GM23338 (cell line): ENCODE measurements at regions not wholly inside any gene's neighbourhood (a gene's known extent, or its start where the extent isn't known, plus 50 kb on each side); places are given as distances from the start of the nearest gene placed in this dataset.
A peak's percentile ranks its signal among the peaks of the same experiment; 100 is the strongest.

Experiments
- ATAC-seq: fragments of 200-7000 bp; cut with Tn5 transposase; 3 replicates; pipeline ENCODE4 v1.9.1; 2020
- DNase-seq: peaks from one replicate; pipeline ENCODE4 v3.0.0-alpha.2; 2015; ENCODE audit warnings: low spot score
- H2AFZ ChIP-seq: fragments of 200-600 bp; sonication (generic); 2 replicates; pipeline ENCODE4 v1.8.0; 2016; ENCODE audit warnings: antibody characterized with exemption, mild to moderate bottlenecking, moderate library complexity
- H3F3A ChIP-seq: fragments of 200-600 bp; sonication (generic); replicated peaks from 2 replicates; pipeline ENCODE4 v1.8.0; 2017; ENCODE audit warnings: antibody characterized with exemption, mixed run types, low read depth
- H3K27ac ChIP-seq: fragments of 200-600 bp; sonication (generic); 2 replicates; pipeline ENCODE4 v1.6.1; 2016; ENCODE audit warnings: low read depth
- H3K27me3 ChIP-seq: fragments of 200-600 bp; sonication (generic); 2 replicates; pipeline ENCODE4 v1.8.0; 2016; ENCODE audit warnings: mild to moderate bottlenecking, mixed run types, moderate library complexity; ENCODE audit not compliant: insufficient read depth
- H3K36me3 ChIP-seq: fragments of 200-600 bp; sonication (generic); 2 replicates; pipeline ENCODE4 v1.8.0; 2016; ENCODE audit warnings: mild to moderate bottlenecking; ENCODE audit not compliant: insufficient read depth
- H3K4me1 ChIP-seq: fragments of 200-600 bp; sonication (generic); 2 replicates; pipeline ENCODE4 v1.8.0; 2016; ENCODE audit warnings: mild to moderate bottlenecking, moderate library complexity; ENCODE audit not compliant: insufficient read depth
- H3K4me2 ChIP-seq: fragments of 200-600 bp; sonication (generic); 2 replicates; pipeline ENCODE4 v1.7.1; 2017; ENCODE audit warnings: mixed run types
- H3K4me3 ChIP-seq: fragments of 200-600 bp; sonication (generic); 2 replicates; pipeline ENCODE4 v1.6.1; 2016; ENCODE audit warnings: mixed run types
- H3K79me2 ChIP-seq: fragments of 200-600 bp; sonication (generic); replicated peaks from 2 replicates; pipeline ENCODE4 v1.8.0; 2017; ENCODE audit warnings: mild to moderate bottlenecking; ENCODE audit not compliant: insufficient read depth
- H3K9me2 ChIP-seq: fragments of 200-600 bp; sonication (generic); 2 replicates; pipeline ENCODE4 v1.8.0; 2017; ENCODE audit not compliant: insufficient read depth
- H4K20me1 ChIP-seq: fragments of 200-600 bp; sonication (generic); replicated peaks from 2 replicates; pipeline ENCODE4 v1.8.0; 2017; ENCODE audit warnings: mild to moderate bottlenecking; ENCODE audit not compliant: insufficient read depth
- H3K27ac Mint-ChIP-seq: 2 replicates; pipeline ENCODE4 v1.8.0; 2020; ENCODE audit warnings: inconsistent platforms, mild to moderate bottlenecking, moderate library complexity, mixed read lengths
- H3K27me3 Mint-ChIP-seq: 3 replicates; pipeline ENCODE4 v1.8.0; 2022; ENCODE audit warnings: low read depth, mild to moderate bottlenecking, moderate library complexity, mixed read lengths, inconsistent platforms; ENCODE audit not compliant: insufficient read depth, poor library complexity
- H3K36me3 Mint-ChIP-seq: 3 replicates; pipeline ENCODE4 v1.8.0; 2021; ENCODE audit warnings: low read depth, mild to moderate bottlenecking, inconsistent platforms, moderate library complexity, mixed read lengths
- H3K4me1 Mint-ChIP-seq: 3 replicates; pipeline ENCODE4 v1.8.0; 2020; ENCODE audit warnings: mild to moderate bottlenecking, inconsistent platforms, mixed read lengths
- H3K4me3 Mint-ChIP-seq: 3 replicates; pipeline ENCODE4 v1.8.0; 2021; ENCODE audit warnings: moderate library complexity, mild to moderate bottlenecking, inconsistent platforms, mixed read lengths
- H3K9me3 Mint-ChIP-seq: 3 replicates; pipeline ENCODE4 v1.8.0; 2020; ENCODE audit warnings: moderate library complexity, mild to moderate bottlenecking, inconsistent platforms, mixed read lengths
- CREB1 ChIP-seq: fragments of 250-450 bp; sonication (Bioruptor Pico); IDR thresholded peaks from 2 replicates; pipeline ENCODE4 v1.5.0; 2020; ENCODE audit warnings: low read depth, mild to moderate bottlenecking, moderate library complexity
- ZNF114 ChIP-seq: fragments of 250-450 bp; sonication (Bioruptor Pico); IDR thresholded peaks from 2 replicates; pipeline ENCODE4 v1.5.0; 2020; ENCODE audit warnings: mild to moderate bottlenecking, moderate library complexity
- TF ChIP-seq, protein P1 (sequence below), 2 experiments: fragments of 200-600 bp in 1 of 2; sonication (generic) in 1 of 2; conservative IDR thresholded peaks; 2 replicates each; pipeline versions ENCODE4 v1.5.1 to v1.6.1; 2016 to 2017; ENCODE audit warnings: antibody characterized with exemption in 2 of 2, low read depth in 2 of 2, mild to moderate bottlenecking in 2 of 2, moderate library complexity in 1 of 2
- TF ChIP-seq, protein P2 (sequence below): fragments of 250-450 bp; sonication (Bioruptor Pico); IDR thresholded peaks from 2 replicates; pipeline ENCODE4 v1.5.0; 2020; ENCODE audit warnings: mild to moderate bottlenecking, moderate library complexity

DNA sequence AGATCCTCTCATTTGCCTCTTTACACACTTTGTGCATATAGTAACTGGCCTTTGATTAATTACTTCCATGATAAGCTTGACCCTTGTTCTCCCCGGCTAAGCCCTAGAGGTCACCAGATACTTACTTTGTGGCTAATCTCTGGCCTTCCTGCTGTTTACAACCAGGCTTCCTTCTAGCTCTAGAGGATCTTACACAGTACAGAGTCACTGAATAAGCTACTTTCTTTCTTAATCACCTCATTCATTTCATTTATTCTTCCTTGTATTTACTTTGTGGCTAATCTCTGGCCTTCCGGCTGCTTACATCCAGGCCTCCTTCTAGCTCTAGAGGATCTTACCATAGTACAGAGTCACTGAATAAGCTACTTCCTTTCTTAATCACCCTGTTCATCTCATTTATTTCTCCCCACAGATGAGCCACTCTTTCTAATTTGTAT is 144.3 kb upstream of the C1orf21 start:
- Histone ChIP-seq H3K4me1 (no peaks in the 10 kb centered on the region), H3K27ac (no peak overlapping the region), H3K36me3 (no peaks in the 10 kb centered on the region), H3K4me3 (no peak overlapping the region), H3K4me2 (no peak overlapping the region), H3K27me3 (no peaks in the 10 kb centered on the region), H3K9me2 (peaks cover 4% of the 10 kb centered on the region; the same call in 1 of the 2 replicates), H2AFZ (no peak overlapping the region; the same call in 1 of the 2 replicates), H3K79me2 (no peaks in the 10 kb centered on the region), H3F3A (no peaks in the 10 kb centered on the region), H4K20me1 (no peaks in the 10 kb centered on the region)
- Mint-ChIP-seq H3K9me3 (no peaks in the 10 kb centered on the region), H3K36me3 (no peaks in the 10 kb centered on the region), H3K4me1 (no peaks in the 10 kb centered on the region), H3K27ac (no peak overlapping the region), H3K27me3 (no peaks in the 10 kb centered on the region), H3K4me3 (no peak overlapping the region)
- peak; percentile 90 for ATAC-seq
- DNase-seq: peak; percentile 50
- TF ChIP-seq, protein P1, sequence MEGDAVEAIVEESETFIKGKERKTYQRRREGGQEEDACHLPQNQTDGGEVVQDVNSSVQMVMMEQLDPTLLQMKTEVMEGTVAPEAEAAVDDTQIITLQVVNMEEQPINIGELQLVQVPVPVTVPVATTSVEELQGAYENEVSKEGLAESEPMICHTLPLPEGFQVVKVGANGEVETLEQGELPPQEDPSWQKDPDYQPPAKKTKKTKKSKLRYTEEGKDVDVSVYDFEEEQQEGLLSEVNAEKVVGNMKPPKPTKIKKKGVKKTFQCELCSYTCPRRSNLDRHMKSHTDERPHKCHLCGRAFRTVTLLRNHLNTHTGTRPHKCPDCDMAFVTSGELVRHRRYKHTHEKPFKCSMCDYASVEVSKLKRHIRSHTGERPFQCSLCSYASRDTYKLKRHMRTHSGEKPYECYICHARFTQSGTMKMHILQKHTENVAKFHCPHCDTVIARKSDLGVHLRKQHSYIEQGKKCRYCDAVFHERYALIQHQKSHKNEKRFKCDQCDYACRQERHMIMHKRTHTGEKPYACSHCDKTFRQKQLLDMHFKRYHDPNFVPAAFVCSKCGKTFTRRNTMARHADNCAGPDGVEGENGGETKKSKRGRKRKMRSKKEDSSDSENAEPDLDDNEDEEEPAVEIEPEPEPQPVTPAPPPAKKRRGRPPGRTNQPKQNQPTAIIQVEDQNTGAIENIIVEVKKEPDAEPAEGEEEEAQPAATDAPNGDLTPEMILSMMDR (conservative IDR thresholded peaks at IDR 0.05; ENCODE audit: low read depth in 2 of 2): peak; percentile 51 to 74
- TF ChIP-seq, protein P2, sequence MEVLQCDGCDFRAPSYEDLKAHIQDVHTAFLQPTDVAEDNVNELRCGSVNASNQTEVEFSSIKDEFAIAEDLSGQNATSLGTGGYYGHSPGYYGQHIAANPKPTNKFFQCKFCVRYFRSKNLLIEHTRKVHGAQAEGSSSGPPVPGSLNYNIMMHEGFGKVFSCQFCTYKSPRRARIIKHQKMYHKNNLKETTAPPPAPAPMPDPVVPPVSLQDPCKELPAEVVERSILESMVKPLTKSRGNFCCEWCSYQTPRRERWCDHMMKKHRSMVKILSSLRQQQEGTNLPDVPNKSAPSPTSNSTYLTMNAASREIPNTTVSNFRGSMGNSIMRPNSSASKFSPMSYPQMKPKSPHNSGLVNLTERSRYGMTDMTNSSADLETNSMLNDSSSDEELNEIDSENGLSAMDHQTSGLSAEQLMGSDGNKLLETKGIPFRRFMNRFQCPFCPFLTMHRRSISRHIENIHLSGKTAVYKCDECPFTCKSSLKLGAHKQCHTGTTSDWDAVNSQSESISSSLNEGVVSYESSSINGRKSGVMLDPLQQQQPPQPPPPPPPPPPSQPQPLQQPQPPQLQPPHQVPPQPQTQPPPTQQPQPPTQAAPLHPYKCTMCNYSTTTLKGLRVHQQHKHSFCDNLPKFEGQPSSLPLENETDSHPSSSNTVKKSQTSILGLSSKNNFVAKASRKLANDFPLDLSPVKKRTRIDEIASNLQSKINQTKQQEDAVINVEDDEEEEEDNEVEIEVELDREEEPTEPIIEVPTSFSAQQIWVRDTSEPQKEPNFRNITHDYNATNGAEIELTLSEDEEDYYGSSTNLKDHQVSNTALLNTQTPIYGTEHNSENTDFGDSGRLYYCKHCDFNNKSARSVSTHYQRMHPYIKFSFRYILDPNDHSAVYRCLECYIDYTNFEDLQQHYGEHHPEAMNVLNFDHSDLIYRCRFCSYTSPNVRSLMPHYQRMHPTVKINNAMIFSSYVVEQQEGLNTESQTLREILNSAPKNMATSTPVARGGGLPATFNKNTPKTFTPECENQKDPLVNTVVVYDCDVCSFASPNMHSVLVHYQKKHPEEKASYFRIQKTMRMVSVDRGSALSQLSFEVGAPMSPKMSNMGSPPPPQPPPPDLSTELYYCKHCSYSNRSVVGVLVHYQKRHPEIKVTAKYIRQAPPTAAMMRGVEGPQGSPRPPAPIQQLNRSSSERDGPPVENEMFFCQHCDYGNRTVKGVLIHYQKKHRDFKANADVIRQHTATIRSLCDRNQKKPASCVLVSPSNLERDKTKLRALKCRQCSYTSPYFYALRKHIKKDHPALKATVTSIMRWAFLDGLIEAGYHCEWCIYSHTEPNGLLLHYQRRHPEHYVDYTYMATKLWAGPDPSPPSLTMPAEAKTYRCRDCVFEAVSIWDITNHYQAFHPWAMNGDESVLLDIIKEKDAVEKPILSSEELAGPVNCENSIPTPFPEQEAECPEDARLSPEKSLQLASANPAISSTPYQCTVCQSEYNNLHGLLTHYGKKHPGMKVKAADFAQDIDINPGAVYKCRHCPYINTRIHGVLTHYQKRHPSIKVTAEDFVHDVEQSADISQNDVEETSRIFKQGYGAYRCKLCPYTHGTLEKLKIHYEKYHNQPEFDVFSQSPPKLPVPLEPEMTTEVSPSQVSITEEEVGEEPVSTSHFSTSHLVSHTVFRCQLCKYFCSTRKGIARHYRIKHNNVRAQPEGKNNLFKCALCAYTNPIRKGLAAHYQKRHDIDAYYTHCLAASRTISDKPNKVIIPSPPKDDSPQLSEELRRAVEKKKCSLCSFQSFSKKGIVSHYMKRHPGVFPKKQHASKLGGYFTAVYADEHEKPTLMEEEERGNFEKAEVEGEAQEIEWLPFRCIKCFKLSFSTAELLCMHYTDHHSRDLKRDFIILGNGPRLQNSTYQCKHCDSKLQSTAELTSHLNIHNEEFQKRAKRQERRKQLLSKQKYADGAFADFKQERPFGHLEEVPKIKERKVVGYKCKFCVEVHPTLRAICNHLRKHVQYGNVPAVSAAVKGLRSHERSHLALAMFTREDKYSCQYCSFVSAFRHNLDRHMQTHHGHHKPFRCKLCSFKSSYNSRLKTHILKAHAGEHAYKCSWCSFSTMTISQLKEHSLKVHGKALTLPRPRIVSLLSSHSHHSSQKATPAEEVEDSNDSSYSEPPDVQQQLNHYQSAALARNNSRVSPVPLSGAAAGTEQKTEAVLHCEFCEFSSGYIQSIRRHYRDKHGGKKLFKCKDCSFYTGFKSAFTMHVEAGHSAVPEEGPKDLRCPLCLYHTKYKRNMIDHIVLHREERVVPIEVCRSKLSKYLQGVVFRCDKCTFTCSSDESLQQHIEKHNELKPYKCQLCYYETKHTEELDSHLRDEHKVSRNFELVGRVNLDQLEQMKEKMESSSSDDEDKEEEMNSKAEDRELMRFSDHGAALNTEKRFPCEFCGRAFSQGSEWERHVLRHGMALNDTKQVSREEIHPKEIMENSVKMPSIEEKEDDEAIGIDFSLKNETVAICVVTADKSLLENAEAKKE (CRISPR knock-in tag): no peak
- TF ChIP-seq ZNF114 (CRISPR knock-in tag): no peak

DNA sequence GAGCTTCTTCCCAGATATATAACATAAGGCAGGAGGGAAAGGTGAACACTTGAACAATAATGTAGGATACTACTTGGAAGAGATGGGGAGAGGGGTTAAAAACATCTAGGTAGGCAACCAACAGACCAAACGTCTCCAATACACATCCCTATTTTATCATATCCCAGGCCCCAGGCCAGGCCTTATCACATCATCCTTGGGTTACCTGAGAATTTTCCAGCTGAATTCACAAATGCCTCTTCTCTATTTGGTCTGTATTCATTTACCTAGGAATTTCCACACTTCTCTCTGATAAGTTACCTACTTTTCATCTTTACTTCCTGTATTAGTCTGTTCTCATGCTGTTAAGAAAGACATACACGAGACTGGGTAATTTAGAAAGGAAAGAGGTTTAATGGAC is 141.9 kb upstream of the C1orf21 start:
- H3K36me3 Mint-ChIP-seq: no peaks in the 10 kb centered on the region
- ATAC-seq: no peak
- no peaks in the 10 kb centered on the region for H3K79me2 ChIP-seq
- peaks cover 4% of the 10 kb centered on the region; the same call in 1 of the 2 replicates for H3K9me2 ChIP-seq
- H4K20me1 ChIP-seq: no peaks in the 10 kb centered on the region
- H3K36me3 ChIP-seq: no peaks in the 10 kb centered on the region
- no peak overlapping the region; the same call in 1 of the 2 replicates for H2AFZ ChIP-seq
- no peak overlapping the region for H3K4me2 ChIP-seq
- no peaks in the 10 kb centered on the region for H3K9me3 Mint-ChIP-seq
- no peaks in the 10 kb centered on the region for H3F3A ChIP-seq
- H3K4me3 Mint-ChIP-seq: no peak overlapping the region
- H3K4me1 ChIP-seq: no peaks in the 10 kb centered on the region
- no peaks in the 10 kb centered on the region for H3K27me3 ChIP-seq
- no peak overlapping the region for H3K27ac Mint-ChIP-seq
- no peaks in the 10 kb centered on the region for H3K27me3 Mint-ChIP-seq
- H3K4me1 Mint-ChIP-seq: no peaks in the 10 kb centered on the region
- H3K27ac ChIP-seq: no peak overlapping the region
- no peak overlapping the region for H3K4me3 ChIP-seq
- no peak for DNase-seq
- TF ChIP-seq, protein P2 (CRISPR knock-in tag): no peak
- no peak for TF ChIP-seq CREB1 (CRISPR knock-in tag)
